Left ventricle myocardium superior (tissue), 1 donor: ENCODE measurements at regions not wholly inside any gene's neighbourhood (a gene's known extent, or its start where the extent isn't known, plus 50 kb on each side); places are given as distances from the start of the nearest gene placed in this dataset.
A peak's percentile ranks its signal among the peaks of the same experiment; 100 is the strongest.
"Not testable (repeated sequence)": the region's sequence is repeated elsewhere in the genome, so short reads cannot be mapped to it uniquely, and the experiment has no call there.

ENCODE experiments used
- ATAC-seq: fragments of 200-7000 bp; cut with Tn5 transposase; one replicate; pipeline ENCODE4 v1.9.1; 2020; ENCODE audit warnings: mild to moderate bottlenecking, moderate library complexity
- DNase-seq: peaks from one replicate; pipeline ENCODE4 v3.0.0-alpha.2; 2020
- intact Hi-C: fragments of 100-400 bp; cut with micrococcal nuclease; formaldehyde crosslinking; loops from one replicate; pipeline ENCODE4 v1.11.0; 2022
- donor health status: DM: no; HTN: yes; CAD: no; lungs with severe emphysema.

DNA sequence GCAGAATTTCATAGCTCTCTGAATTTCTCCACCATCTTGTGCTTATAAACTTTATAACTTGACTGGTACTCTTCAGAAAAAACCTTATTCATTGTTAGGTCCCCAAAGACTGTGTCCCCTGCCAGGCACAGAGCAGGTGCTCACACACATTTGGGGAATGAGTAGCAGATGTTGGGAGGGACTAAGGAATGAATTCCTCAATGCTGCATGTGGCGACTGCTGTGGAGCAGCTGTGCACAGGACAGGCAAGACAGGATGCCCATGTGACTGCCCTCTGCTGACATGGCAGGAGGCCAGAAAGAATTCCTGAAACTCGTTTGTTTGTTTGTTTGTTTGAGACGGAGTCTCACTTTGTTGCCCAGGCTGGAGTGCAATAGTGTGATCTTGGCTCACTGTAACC lies 122.3 kb upstream of the ITGA6 start:
- ATAC-seq (no peak), DNase-seq (no peak)
- intact Hi-C loops, result no loop called here

GRCh38 chr2:172307800-172308199 lies 119.6 kb upstream of the ITGA6 start:
- DNase-seq (no peak), ATAC-seq (peak; percentile 50)
- intact Hi-C loops, result no loop called here

DNA sequence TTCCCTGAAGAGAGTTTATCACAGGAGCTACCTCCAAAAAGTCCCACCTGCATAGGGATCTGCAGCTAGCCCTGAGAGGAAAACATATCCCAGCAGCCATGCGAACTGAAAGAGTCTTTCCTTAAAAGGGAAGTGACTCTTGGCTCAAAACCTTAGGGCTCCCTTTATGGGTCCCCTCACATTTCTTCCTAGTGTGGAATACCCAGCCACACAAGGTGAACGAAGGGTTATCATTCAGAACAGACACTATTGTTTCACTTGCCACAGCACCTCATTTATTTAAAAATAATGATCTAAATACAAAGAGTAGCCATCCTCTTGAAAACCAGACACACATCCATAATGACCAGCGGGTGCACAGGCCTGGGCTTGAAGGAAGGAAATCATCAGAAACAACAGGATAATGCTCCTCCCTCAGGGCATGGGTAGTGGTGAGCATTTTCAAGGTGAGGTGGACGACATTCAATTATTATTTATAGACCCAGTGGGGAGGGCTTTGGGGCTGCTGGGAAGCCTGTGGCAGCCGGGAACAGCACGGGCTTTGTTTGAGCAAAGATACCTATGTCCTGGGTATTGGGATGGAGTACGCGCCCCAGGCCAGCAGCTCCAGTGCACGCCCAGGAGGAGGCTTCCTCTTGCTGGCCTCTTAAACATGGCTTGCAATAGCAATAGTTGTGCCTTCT lies 119.0 kb upstream of the ITGA6 start:
- peak; percentile 74 for ATAC-seq
- intact Hi-C loops, result no loop called here
- DNase-seq, result peak; percentile 44

- ATAC-seq, result peak; percentile 55
- intact Hi-C loops, result no loop called here
- DNase-seq, result peak; percentile 39
These were observed 115.5 kb upstream of the ITGA6 start for GRCh38 chr2:172311921-172312345.

DNA sequence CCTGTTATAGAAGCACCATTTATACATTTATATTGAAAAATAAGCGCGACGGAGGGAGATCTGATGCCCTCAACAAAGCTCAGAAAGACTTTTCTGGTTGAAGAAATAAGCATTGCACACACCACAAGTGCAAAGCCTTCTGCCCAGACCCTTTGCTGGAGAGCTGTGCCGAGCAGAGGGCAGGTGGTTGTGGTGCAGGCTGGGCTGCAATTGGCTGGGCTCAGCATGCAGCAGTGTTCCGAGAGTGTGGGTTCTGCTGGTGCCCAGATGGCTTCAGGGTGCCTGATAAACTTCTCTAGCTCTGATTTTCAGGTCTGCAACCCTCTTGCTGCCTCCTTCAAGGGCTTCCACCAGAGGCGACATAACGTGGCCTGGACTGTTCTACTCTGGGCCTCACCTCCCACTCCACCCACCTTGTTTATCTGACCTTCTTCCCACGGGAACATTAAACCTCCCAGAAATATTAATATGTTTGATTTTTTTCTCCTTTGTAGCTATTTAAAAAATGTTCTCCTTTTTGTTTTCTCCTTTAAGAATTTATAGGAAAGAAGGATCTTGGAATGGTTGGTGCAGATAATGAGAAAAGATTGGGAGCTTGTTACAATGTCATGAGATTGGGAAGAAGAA lies 113.6 kb upstream of the ITGA6 start:
- DNase-seq, result no peak
- intact Hi-C loops, result no loop called here
- no peak for ATAC-seq

DNA sequence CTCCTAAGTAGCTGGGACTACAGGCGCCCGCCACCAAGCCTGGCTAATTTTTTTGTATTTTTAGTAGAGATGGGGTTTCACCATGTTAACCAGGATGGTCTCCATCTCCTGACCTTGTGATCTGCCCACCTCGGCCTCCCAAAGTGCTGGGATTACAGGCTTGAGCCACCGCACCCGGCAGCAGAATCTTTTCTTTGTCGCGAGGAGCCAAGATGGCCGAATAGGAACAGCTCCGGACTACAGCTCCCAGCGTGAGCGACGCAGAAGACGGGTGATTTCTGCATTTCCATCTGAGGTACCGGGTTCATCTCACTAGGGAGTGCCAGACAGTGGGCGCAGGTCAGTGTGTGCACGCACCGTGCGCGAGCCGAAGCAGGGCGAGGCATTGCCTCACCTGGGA lies 112.3 kb upstream of the ITGA6 start:
- DNase-seq, intact Hi-C loops, ATAC-seq: not testable (repeated sequence)

DNA sequence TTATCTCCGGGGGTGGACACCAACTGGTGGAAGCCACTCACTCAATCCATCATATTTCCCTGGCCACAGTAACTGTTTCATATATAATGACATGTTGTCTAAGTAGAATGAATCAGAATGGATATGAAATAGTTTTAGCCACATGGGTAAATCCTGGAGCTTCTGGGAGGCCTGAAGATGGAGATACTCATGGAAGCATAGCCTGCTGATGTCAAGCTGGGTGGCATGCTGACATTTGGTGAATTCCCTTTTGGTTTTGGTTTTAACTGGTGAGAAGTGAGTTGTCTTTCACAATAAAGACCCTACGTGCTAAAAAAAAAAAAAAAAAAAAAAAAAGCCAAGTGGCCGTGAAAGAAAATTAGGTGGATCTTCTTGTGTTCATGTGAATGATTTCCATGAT lies 105.3 kb upstream of the ITGA6 start:
- ATAC-seq, result no peak
- DNase-seq, result no peak
- intact Hi-C loops, result no loop called here

- no peak for ATAC-seq
- intact Hi-C loops, result no loop called here
These were observed 104.1 kb upstream of the ITGA6 start for GRCh38 chr2:172323256-172323655.

DNA sequence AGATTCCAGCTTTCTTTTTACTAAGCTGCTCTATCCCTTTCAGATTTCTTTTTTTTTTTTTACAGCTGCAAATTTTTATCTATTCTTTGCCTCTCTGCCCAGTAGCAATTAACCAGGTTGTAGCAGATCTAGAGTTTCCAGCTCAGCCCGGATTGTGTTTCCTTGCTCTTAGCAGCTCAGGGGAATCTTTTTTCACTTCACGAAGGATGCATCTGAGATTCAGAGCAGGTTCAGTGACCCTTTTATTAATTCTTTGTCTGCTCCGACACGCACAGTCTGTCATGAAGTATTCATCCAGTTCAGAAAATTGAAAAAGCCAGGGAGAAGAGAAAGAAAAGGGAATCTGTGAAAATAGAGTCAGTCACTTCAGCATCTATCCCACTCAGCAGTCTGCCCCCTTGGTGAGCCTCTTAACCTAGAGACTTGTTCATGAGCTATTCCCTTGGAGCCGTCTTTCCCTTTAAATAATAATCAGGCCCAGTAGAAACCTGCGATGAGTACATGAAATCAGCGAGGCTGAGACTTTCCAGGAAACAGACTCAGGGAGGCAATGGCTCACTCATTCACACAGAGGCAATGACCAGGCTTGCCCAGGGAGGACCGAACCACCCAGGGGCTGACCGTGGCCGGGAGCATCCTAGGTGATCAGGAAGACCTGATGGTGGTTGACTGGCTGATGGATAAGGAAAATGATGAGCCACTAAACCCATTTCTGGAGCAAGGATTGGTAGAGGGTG lies 103.4 kb upstream of the ITGA6 start:
- DNase-seq (no peak), ATAC-seq (no peak)
- intact Hi-C loops, result no loop called here

More at GRCh38 chr2:172323256-172323655, 104.1 kb upstream of the ITGA6 start:
- DNase-seq, result no peak

- DNase-seq, result no peak
- intact Hi-C loops, result no loop called here
- no peak for ATAC-seq
These were observed 101.2 kb upstream of the ITGA6 start for GRCh38 chr2:172326211-172326509.

- intact Hi-C loops, result no loop called here
- no peak for ATAC-seq
- no peak for DNase-seq
These were observed 99.1 kb upstream of the ITGA6 start for GRCh38 chr2:172328103-172328841.

GRCh38 chr2:172329416-172329773 lies 98.0 kb upstream of the ITGA6 start:
- DNase-seq (no peak), ATAC-seq (no peak)
- intact Hi-C loops, result no loop called here

- DNase-seq (peak; percentile 82), ATAC-seq (peak; percentile 83)
- intact Hi-C loops, result no loop called here
These were observed 97.4 kb upstream of the ITGA6 start for GRCh38 chr2:172329774-172330671.

GRCh38 chr2:172332507-172332906 lies 94.9 kb upstream of the ITGA6 start:
- DNase-seq (no peak), ATAC-seq (no peak)
- intact Hi-C loops, result no loop called here

DNA sequence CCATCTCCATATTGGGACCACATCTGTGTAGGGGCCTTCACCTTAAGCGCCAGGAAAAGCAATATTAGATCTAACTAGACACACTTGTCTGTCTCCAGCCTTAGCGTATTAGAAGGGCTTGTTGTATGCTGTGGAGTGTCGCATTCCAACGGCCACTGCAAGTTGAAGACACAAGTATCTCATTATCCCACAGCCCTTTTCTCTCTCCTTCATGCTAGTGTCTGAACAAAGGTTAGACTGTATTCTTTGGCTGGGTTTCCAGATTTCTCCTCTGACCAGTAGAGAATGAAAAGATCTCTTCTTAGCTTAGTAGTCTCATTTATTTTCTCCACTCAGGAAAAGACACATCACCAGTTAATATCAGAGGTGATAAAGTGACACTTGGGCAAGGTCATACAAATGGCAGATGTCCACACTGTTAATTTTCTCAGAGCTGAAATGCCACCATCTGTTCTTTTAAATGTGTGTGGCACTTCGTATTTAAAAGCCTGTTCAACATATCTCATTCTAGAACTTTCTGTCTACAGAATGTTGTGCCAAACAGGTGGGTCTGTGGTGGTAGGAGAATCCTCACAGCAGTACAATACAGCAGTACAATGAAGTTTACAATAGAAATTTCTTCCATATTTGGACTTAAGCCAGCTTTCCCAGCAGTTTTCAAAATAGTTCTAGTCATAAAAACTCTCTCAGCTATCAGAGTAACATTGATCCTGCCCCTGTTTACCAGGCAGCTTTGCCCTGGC lies 94.0 kb upstream of the ITGA6 start:
- DNase-seq (no peak), ATAC-seq (no peak)
- intact Hi-C loops, result no loop called here

DNA sequence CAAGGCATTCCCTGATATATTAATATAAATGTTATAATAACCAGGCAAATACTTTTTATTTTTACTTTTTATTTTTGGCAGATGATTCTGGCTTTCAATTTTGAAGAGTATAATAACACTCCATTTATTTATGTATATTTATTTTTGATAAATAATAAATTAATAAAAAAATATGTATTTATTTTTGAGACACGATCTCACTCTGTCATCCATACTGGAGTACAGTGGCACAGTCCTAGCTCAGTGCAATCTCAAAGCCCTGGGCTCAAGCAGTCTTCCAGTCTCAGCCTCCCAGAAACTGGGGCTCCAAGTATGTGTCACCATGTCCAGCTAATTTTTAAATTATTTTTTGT lies 93.4 kb upstream of the ITGA6 start:
- ATAC-seq, result no peak
- no peak for DNase-seq
- intact Hi-C loops, result no loop called here

GRCh38 chr2:172334988-172335387 lies 92.4 kb upstream of the ITGA6 start:
- ATAC-seq (no peak), DNase-seq (no peak)
- intact Hi-C loops, result no loop called here

GRCh38 chr2:172335736-172336135 lies 91.7 kb upstream of the ITGA6 start:
- DNase-seq, result no peak
- ATAC-seq, result peak; percentile 27
- intact Hi-C loops, result no loop called here

GRCh38 chr2:172336681-172337080 lies 90.7 kb upstream of the ITGA6 start:
- intact Hi-C loops, result no loop called here
- ATAC-seq (no peak), DNase-seq (no peak)
